Activated CD8-positive, alpha-beta T cell treated with anti-CD3 and anti-CD28 coated beads for 36 hours (primary cell): ENCODE measurements at regions not wholly inside any gene's neighbourhood (a gene's known extent, or its start where the extent isn't known, plus 50 kb on each side); places are given as distances from the start of the nearest gene placed in this dataset.

Source experiments
- ATAC-seq: fragments of 200-7000 bp; cut with Tn5 transposase; one replicate; pipeline ENCODE4 v1.10.0; 2021; ENCODE audit warnings: mild to moderate bottlenecking, moderate library complexity
- CTCF ChIA-PET: fragments of 350-600 bp; sonication (Branson Sonifier 250); formaldehyde crosslinking; loops from one replicate; lab custom pipeline; 2021; ENCODE audit warnings: antibody characterized with exemption; lab: Charles Lee
- POLR2A ChIA-PET: fragments of 350-600 bp; sonication (Branson Sonifier 250); formaldehyde crosslinking; loops from one replicate; lab custom pipeline; 2021; ENCODE audit warnings: antibody characterized with exemption; lab: Charles Lee
- DNase-seq: peaks from one replicate; pipeline ENCODE4 v3.0.0-alpha.2; 2020
- H3K27ac Mint-ChIP-seq: one replicate; pipeline ENCODE4 v1.8.0; 2021; ENCODE audit warnings: mild to moderate bottlenecking, mixed read lengths
- H3K27me3 Mint-ChIP-seq: one replicate; pipeline ENCODE4 v1.8.0; 2021; ENCODE audit warnings: mixed read lengths
- H3K36me3 Mint-ChIP-seq: one replicate; pipeline ENCODE4 v1.8.0; 2021; ENCODE audit warnings: low read depth, mixed read lengths
- H3K4me1 Mint-ChIP-seq: one replicate; pipeline ENCODE4 v1.8.0; 2021; ENCODE audit warnings: low read depth, mixed read lengths
- H3K4me3 Mint-ChIP-seq: one replicate; pipeline ENCODE4 v1.8.0; 2021; ENCODE audit warnings: mild to moderate bottlenecking, moderate library complexity, mixed read lengths
- H3K9me3 Mint-ChIP-seq: one replicate; pipeline ENCODE4 v1.8.0; 2021; ENCODE audit warnings: mixed read lengths
- CTCF ChIP-seq: fragments of 200-600 bp; IDR thresholded peaks from one replicate; pipeline ENCODE4 v1.8.0; 2022; ENCODE audit warnings: antibody characterized with exemption, mild to moderate bottlenecking
- intact Hi-C: fragments of 100-400 bp; cut with micrococcal nuclease; formaldehyde crosslinking; loops from one replicate; pipeline ENCODE4 v1.10.0; 2022

DNA sequence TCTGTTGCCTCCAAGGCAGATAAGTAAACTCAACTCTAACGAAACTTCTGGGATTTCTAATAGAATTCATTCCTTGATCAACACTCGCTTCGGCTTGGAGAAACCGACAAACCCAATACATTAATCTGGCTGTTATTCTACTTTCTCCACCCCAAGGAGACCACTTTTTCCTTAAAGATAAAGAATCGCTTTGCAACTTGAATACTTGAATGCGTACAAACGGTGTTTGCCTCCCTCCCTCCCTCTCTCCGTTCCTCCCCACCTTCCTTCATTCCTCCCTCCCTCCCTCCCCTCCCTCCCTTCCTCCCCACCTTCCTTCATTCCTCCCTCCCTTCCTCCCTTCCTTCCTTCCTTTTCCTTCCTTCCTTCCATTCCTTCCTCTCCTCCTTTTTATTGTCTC, 432.6 kb downstream of the HAPSTR1 start:
- H3K27me3 Mint-ChIP-seq, result no peaks in the 10 kb centered on the region
- POLR2A ChIA-PET, result no interaction called here
- H3K4me1 Mint-ChIP-seq, result no peaks in the 10 kb centered on the region
- ATAC-seq (no peak), DNase-seq (no peak)
- no peak overlapping the region for H3K4me3 Mint-ChIP-seq
- no peaks in the 10 kb centered on the region for H3K36me3 Mint-ChIP-seq
- intact Hi-C loops, result no loop called here
- no peak for TF ChIP-seq CTCF
- no peak overlapping the region for H3K27ac Mint-ChIP-seq
- no peaks in the 10 kb centered on the region for H3K9me3 Mint-ChIP-seq
- CTCF ChIA-PET, result no interaction called here

- intact Hi-C loops, result no loop called here
- Mint-ChIP-seq H3K27me3 (no peaks in the 10 kb centered on the region), H3K36me3 (no peaks in the 10 kb centered on the region), H3K4me3 (no peak overlapping the region), H3K4me1 (no peaks in the 10 kb centered on the region), H3K27ac (no peak overlapping the region), H3K9me3 (peaks cover 2% of the 10 kb centered on the region)
- no peak for DNase-seq
- ChIA-PET CTCF (no interaction called here), POLR2A (no interaction called here)
- no peak for TF ChIP-seq CTCF
- no peak for ATAC-seq
Observed at GRCh38 chr16:9525037-9525436, 433.6 kb downstream of the HAPSTR1 start.

GRCh38 chr16:9526791-9527190, 435.3 kb downstream of the HAPSTR1 start:
- ChIA-PET POLR2A (no interaction called here), CTCF (no interaction called here)
- peaks cover 2% of the 10 kb centered on the region for H3K9me3 Mint-ChIP-seq
- ATAC-seq, result no peak
- H3K27ac Mint-ChIP-seq, result no peak overlapping the region
- H3K36me3 Mint-ChIP-seq, result no peaks in the 10 kb centered on the region
- intact Hi-C loops, result no loop called here
- H3K27me3 Mint-ChIP-seq, result no peaks in the 10 kb centered on the region
- no peak for TF ChIP-seq CTCF
- DNase-seq, result no peak
- no peak overlapping the region for H3K4me3 Mint-ChIP-seq
- no peaks in the 10 kb centered on the region for H3K4me1 Mint-ChIP-seq

GRCh38 chr16:9527976-9528375, 436.5 kb downstream of the HAPSTR1 start:
- no peaks in the 10 kb centered on the region for H3K27me3 Mint-ChIP-seq
- ATAC-seq, result no peak
- no peaks in the 10 kb centered on the region for H3K4me1 Mint-ChIP-seq
- no peak for DNase-seq
- H3K27ac Mint-ChIP-seq, result no peak overlapping the region
- TF ChIP-seq CTCF, result no peak
- intact Hi-C loops, result no loop called here
- POLR2A ChIA-PET, result no interaction called here
- CTCF ChIA-PET, result no interaction called here
- peaks cover 8% of the 10 kb centered on the region for H3K9me3 Mint-ChIP-seq
- H3K4me3 Mint-ChIP-seq, result no peak overlapping the region
- H3K36me3 Mint-ChIP-seq, result no peaks in the 10 kb centered on the region

DNA sequence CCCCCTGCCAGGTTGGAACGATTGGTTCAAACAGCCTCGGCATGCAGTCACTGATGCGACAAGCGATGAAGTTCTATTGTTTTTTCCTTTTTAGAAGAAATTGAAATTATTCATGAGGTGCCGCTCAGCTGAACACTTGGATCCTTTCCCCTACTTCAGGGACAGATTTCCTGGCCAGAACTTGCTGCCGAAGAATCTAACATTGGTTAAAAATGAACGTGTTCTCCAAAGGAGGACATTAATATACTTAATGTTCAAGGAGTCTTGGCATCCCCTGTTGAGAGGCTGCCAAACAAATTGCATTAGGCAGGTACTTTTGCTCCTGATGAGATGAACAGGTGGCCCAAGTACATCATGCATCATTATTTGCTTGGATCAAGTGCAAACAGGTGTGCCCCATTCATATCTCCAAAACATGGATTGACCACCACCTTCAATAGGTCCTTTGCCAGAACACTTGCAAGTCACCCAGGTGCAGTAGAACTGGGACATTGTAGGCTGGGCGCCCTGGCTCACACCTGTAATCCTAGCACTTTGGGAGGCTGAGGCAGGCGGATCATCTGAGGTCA, 437.2 kb downstream of the HAPSTR1 start:
- POLR2A ChIA-PET, result no interaction called here
- TF ChIP-seq CTCF, result no peak
- ATAC-seq, result no peak

More for the DNA sequence above, 437.2 kb downstream of the HAPSTR1 start:
- DNase-seq, result no peak
- Mint-ChIP-seq H3K27ac (no peak overlapping the region), H3K4me3 (no peak overlapping the region), H3K9me3 (peaks cover 8% of the 10 kb centered on the region), H3K4me1 (no peaks in the 10 kb centered on the region), H3K27me3 (no peaks in the 10 kb centered on the region), H3K36me3 (no peaks in the 10 kb centered on the region)
- CTCF ChIA-PET, result no interaction called here
- intact Hi-C loops, result no loop called here
